Fibroblast of lung (primary cell): ENCODE measurements at regions not wholly inside any gene's neighbourhood (a gene's known extent, or its start where the extent isn't known, plus 50 kb on each side); places are given as distances from the start of the nearest gene placed in this dataset.

ENCODE experiments used
- CTCF ChIP-seq, 2 donors: IDR thresholded peaks in 1 of 2; conservative IDR thresholded peaks in 1 of 2; 1 replicate in 1 of 2; 2 replicates in 1 of 2; pipeline ENCODE4 v1.5.1; 2011 to 2012; ENCODE audit warnings: low read length in 2 of 2, control low read depth in 1 of 2, inconsistent platforms in 1 of 2, low read depth in 1 of 2, mild to moderate bottlenecking in 1 of 2
- EZH2 ChIP-seq: IDR thresholded peaks from 2 replicates; pipeline ENCODE4 v1.5.1; 2012; ENCODE audit warnings: low read length, control low read depth, mild to moderate bottlenecking; ENCODE audit errors: missing control alignments

DNA sequence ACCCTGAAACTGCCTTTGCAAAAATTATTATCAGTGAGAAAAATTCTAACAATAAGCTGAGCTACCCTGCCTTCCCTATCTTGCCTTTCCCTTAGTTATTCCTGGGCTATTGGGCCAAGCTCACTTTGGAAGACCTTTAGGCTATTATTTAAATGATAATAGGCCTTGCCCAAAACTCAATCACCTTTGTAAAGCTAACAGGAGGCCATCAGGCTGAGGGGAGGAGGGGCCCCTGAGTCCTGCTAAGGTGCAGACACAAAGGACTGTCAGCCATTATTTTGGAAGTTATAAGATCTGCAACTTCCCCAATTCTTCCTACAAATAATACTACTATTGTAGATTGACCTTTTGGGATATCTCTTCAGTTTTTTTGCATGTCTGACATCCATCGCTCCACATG, 278.8 kb upstream of the DIAPH2 start:
- TF ChIP-seq CTCF (conservative IDR thresholded peaks at IDR 0.05 in 1 of 2, IDR thresholded peaks at IDR 0.05 in 1 of 2; ENCODE audit: low read depth in 1 of 2, low read length in 2 of 2) (no peak), EZH2 (no peak)
